Neuron (in vitro differentiated cells): ENCODE measurements at regions not wholly inside any gene's neighbourhood (a gene's known extent, or its start where the extent isn't known, plus 50 kb on each side); places are given as distances from the start of the nearest gene placed in this dataset.

ENCODE experiments used
- H2AFZ ChIP-seq: one replicate; pipeline ENCODE4 v1.6.1; 2013; ENCODE audit warnings: low read depth, mild to moderate bottlenecking, inconsistent platforms, low read length, moderate library complexity
- H3K27me3 ChIP-seq: one replicate; pipeline ENCODE4 v1.6.1; 2013; ENCODE audit warnings: low read length; ENCODE audit not compliant: insufficient read depth
- H3K36me3 ChIP-seq: one replicate; pipeline ENCODE4 v1.6.1; 2013; ENCODE audit warnings: low read length; ENCODE audit not compliant: insufficient read depth
- H3K4me1 ChIP-seq: one replicate; pipeline ENCODE4 v1.6.1; 2013; ENCODE audit warnings: low read length; ENCODE audit not compliant: insufficient read depth
- H3K4me3 ChIP-seq: 2 replicates; pipeline ENCODE4 v1.5.1; 2013; ENCODE audit warnings: mild to moderate bottlenecking, low read length, moderate library complexity
- H3K9me3 ChIP-seq: one replicate; pipeline ENCODE4 v1.6.1; 2013; ENCODE audit warnings: low read length

DNA sequence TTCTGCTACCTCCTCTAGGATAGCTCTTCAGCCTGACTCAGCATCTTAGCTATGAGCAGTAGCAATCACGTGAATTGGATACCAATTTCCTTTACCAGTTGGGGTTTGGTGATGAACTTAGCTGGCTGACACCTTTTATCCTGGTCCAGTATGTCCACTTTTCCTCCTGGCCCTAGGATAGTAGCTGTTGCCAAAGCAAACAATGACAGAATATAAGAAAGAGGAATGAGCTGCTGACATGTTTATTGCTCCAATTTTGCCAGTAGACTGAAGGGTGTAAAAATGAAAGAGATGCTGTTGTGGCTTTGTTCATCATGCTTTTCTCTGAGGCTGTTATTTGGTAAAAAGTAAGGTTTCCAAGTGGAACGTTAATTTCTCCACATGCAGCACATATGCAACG, 168.3 kb upstream of the JAG1 start:
- Histone ChIP-seq H3K4me1 (no peaks in the 10 kb centered on the region), H3K9me3 (peaks cover 4% of the 10 kb centered on the region), H2AFZ (no peak overlapping the region), H3K36me3 (no peaks in the 10 kb centered on the region), H3K27me3 (no peaks in the 10 kb centered on the region), H3K4me3 (no peak overlapping the region)

DNA sequence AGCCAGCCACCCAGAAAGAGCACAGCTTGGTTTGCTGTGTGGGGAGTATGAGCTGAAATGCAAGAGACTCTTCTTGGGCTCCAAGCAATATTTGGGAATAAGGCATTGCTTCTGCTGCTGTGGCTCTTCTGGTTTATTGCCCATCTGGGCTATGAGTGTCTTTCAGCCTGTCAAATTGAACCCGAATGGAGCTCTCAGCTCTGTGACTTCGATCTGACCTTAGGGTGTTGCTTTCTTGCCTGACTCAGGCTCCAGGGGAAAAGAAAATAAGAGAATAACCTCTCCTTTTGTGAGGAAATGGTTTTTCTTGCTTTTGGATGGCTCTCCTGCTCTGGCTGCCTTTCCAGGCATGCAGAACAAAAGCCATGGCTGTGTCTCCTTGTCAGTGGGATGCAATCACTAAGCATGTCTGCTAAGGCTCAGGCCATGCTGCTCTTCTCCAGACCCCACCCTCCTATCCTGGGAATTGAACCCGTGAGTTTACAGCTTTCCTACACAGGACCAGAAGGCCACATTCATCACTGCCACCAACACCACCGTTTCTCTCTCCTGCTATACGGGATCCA, 169.4 kb upstream of the JAG1 start:
- H3K4me3 ChIP-seq = no peak overlapping the region
- H2AFZ ChIP-seq = no peak overlapping the region
- no peaks in the 10 kb centered on the region for H3K4me1 ChIP-seq
- peaks cover 4% of the 10 kb centered on the region for H3K9me3 ChIP-seq
- no peaks in the 10 kb centered on the region for H3K27me3 ChIP-seq
- H3K36me3 ChIP-seq = no peaks in the 10 kb centered on the region

DNA sequence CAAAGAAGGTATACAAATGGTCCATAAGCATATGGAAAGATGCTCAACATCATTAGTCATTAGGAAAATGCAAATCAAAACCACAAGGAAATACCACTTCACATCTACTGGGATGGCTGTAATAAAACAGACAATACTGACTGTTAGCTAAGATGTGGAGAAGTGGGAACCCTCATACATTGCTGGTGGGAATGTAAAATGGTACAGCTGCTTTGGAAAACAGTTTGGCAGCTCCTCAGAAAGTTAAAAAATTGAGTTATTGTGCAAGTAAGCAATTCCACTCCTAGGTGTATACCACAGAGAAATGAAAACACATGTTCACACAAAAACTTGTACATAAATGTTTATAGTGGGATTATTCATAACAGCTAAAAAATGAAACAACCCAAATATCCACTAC, 173.0 kb upstream of the JAG1 start:
- H2AFZ ChIP-seq = no peak overlapping the region
- H3K4me1 ChIP-seq = peaks cover 8% of the 10 kb centered on the region
- no peaks in the 10 kb centered on the region for H3K27me3 ChIP-seq
- H3K9me3 ChIP-seq = peaks cover 4% of the 10 kb centered on the region
- H3K36me3 ChIP-seq = no peaks in the 10 kb centered on the region
- H3K4me3 ChIP-seq = no peak overlapping the region

DNA sequence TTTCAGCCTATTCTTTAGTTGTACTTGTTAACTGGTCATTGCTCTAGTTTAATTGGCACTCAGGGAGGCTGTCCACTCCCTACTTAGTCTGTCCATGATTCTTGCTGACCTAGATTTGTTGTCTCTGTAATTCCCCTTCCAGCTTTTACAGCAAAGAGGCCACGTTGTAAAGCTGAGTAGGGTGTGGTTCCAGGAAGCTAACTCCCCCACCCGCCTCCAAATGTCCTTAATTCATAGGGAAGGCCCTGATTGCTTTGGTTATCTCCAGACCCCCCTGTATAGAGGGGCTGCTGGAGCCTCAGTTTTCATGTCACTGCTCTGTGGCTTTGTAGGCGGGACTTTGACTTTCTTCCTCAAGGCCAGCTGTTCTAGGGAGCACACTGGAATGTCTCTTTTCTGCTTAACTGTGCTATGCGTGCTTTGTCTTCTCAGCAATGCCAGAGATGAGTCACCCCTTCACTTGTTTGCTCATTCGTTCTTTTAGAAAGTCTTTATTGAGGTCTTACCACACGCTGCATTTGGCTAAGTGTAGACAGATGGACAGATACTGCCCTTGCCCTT, 175.1 kb upstream of the JAG1 start:
- no peaks in the 10 kb centered on the region for H3K27me3 ChIP-seq
- H3K4me3 ChIP-seq = no peak overlapping the region
- H3K9me3 ChIP-seq = no peaks in the 10 kb centered on the region
- no peaks in the 10 kb centered on the region for H3K36me3 ChIP-seq
- peaks cover 8% of the 10 kb centered on the region for H3K4me1 ChIP-seq
- H2AFZ ChIP-seq = no peak overlapping the region

DNA sequence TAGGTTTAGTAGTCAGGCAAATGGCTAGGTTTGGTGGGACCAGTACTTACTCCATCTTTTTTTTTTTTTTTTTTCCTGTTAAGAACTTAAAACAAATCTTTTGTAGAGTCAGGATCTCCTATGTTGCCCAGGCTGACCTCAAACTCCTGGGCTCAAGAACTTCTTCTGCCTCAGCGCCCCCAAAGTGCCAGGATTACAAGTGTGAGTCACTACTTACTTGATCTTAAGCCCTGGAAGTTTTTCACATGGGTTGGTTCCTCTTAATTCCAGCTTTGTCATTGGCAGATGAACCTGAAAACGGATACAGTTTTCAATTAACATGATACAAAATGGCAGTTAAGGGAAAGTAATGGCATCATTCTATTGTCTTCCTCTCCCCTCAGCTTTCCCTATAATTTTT, 179.4 kb upstream of the JAG1 start:
- Histone ChIP-seq H3K4me3 (no peak overlapping the region), H3K9me3 (no peaks in the 10 kb centered on the region), H3K4me1 (peaks cover 8% of the 10 kb centered on the region), H3K36me3 (no peaks in the 10 kb centered on the region), H2AFZ (no peak overlapping the region), H3K27me3 (no peaks in the 10 kb centered on the region)

DNA sequence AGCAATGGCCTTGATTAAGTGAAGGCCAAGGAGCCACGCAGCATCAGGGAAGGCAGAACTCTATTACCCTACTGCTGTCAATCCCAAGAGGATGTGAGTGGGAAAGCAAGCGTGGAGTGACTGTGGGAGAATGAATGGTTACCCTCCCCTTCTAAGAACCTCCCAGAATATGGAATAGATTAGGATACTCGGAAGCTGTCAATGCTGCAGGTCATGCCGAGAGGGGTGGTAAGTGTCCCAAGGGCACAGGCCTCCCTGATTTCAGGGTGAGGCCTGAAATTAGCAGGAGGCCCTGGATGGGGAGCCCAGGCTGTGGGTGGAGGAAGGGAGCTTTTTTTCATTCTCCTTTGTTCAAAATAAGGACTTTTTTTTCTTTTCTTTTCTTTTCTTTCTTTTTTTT, 179.9 kb upstream of the JAG1 start:
- Histone ChIP-seq H3K27me3 (no peaks in the 10 kb centered on the region), H3K36me3 (no peaks in the 10 kb centered on the region), H3K4me3 (no peak overlapping the region), H3K4me1 (peaks cover 7% of the 10 kb centered on the region), H3K9me3 (no peaks in the 10 kb centered on the region), H2AFZ (no peak overlapping the region)

DNA sequence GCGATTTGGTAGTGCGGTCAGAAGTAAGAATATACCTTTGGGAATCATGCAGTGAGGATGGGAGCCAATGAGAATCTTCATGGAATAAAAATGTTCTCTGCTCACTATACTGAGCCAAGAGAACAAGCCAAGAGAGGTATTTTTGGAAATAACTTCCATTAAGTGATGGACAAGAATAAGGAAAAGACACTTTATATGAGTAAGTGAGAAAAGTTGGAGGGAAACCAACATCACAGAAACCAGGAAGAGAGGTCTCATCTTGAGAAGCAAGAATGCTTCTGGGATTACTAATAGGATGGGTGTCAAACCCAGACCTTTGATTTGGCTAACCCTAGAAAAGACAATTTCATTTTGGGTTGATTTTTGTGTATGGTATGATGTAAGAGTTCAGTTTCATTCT, 181.2 kb upstream of the JAG1 start:
- no peaks in the 10 kb centered on the region for H3K27me3 ChIP-seq
- H2AFZ ChIP-seq = no peak overlapping the region
- H3K36me3 ChIP-seq = no peaks in the 10 kb centered on the region
- H3K9me3 ChIP-seq = no peaks in the 10 kb centered on the region
- no peak overlapping the region for H3K4me3 ChIP-seq
- no peaks in the 10 kb centered on the region for H3K4me1 ChIP-seq

DNA sequence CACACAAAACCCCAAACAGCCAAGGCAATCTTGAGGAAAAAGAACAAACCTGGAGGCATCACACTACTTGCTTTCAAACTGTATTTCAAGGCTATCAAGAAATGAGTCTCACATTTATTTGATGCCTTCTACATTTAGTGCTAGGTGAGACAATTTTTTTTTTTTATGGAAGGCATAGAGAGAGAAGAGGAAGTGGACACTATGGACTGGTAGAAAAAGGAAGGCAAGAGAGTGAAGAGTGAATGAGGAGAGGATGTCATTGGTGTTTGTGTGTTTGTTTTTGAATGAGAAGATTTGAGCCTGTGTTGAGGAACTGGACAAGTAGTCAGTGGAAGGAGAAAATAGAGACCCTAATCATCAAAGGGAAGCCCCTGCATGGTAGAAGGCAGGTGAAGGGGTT, 182.0 kb upstream of the JAG1 start:
- Histone ChIP-seq H3K27me3 (no peaks in the 10 kb centered on the region), H3K36me3 (no peaks in the 10 kb centered on the region), H2AFZ (no peak overlapping the region), H3K9me3 (no peaks in the 10 kb centered on the region), H3K4me1 (no peaks in the 10 kb centered on the region), H3K4me3 (no peak overlapping the region)

DNA sequence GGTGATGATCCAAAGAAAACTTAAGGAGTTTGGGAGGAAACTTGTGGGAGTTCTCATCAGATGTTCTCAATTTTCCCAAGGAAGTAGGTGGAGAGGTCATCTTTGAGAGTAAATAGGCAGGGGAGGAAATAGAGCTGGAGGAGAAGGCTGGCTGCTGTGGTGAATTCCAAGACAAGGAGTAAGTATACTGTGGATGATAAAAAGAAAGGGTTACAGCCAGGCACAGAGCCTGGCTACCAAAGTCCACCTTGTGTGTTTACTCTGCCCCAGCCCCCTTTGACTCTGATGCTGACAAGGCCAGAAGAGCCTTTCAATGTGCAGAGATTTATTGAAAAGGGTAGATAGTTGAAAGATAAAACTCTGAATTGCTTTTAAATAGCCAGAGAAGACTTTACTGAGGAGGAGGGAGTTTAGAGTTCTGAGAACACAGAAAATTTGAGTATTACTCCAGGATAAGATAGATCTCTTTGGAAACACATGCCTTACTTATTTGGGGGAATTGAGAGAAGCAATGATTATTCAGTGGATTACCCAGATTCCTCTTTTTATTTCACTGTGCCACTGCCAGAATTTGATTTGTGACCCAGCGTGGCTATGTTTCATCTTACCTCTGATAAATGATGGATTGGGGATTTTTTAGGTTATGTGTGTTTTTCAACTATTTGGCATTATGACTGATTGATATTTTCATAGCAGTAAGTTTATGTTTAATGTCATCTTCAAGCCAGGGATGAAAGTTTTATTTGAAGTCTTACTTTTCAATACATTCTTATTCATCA, 182.6 kb upstream of the JAG1 start:
- no peaks in the 10 kb centered on the region for H3K9me3 ChIP-seq
- H3K36me3 ChIP-seq = no peaks in the 10 kb centered on the region
- H3K27me3 ChIP-seq = no peaks in the 10 kb centered on the region
- no peaks in the 10 kb centered on the region for H3K4me1 ChIP-seq
- H2AFZ ChIP-seq = no peak overlapping the region
- H3K4me3 ChIP-seq = no peak overlapping the region

DNA sequence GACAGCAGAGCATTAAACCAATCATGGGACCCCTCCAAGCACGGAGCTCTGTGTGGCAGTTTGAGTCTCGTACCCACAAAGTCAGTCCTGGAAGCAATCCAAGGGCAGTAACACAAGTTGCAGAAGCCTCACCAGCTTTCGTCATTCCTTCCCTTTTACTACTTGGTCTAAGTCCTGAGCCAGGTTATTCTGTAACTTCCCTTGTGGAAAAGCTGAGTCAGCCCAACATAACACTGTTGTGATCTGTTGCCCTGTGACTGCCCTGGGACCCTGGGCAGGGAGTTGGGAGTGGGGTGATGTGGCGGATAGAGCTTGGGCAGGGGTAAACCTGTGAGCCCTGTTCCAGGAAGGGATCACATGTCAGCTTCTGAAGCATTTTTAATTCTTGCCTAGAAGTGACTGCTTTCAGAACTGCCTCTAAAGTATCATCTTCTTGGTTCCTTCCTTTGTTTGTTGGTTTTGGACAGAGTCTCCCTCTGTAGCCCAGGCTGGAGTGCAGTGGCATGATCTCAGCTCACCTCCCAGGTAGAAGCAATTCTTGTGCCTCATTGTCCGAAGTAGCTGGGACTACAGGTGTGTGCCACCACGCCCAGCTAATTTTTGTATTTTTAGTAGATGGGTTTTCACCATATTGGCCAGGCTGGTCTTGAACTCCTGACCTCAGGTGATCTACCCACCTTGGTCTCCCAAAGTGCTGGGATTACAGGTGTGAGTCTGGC, 183.7 kb upstream of the JAG1 start:
- Histone ChIP-seq H3K36me3 (no peaks in the 10 kb centered on the region), H3K4me1 (no peaks in the 10 kb centered on the region), H2AFZ (no peak overlapping the region), H3K4me3 (no peak overlapping the region), H3K27me3 (no peaks in the 10 kb centered on the region), H3K9me3 (no peaks in the 10 kb centered on the region)

DNA sequence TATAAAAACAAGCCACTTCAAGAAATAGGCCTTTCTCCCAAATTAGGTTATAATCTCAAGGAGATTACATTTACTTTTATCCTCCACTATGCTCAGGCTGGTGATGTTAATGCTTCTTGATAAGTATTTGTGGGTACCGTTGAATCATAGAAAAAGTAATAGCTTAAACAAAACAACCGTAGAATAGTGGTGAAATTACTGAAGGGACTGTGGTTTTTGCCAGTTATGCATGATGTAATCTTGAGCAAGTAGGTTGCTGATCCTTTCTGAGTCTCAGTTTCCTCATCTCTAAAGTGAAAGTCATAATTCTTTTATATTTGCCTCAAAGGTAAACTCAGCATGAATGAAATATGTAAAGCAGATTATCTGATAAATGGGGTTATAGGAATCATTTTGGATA, 187.3 kb upstream of the JAG1 start:
- Histone ChIP-seq H3K4me1 (no peaks in the 10 kb centered on the region), H2AFZ (no peak overlapping the region), H3K36me3 (no peaks in the 10 kb centered on the region), H3K9me3 (no peaks in the 10 kb centered on the region), H3K4me3 (no peak overlapping the region), H3K27me3 (no peaks in the 10 kb centered on the region)

DNA sequence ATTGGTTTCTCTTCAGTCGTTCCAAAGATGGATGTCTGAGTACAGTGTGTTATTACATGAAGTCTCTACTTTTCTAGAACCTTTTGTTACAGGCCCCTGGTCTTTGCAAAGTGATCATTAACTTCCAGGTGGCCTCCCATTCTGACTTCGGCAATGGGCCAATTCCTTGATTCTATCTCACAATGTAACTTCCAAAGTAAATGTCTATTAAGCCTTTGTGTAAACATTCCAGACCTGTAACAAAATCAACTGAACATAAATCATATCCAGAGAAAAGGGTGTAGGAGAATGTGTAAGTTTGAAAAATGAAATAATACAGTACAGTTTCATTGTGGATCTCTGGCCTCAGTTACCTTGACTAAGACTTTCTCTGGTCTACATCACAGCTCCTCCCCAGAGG, 187.8 kb upstream of the JAG1 start:
- Histone ChIP-seq H3K4me1 (no peaks in the 10 kb centered on the region), H3K27me3 (no peaks in the 10 kb centered on the region), H2AFZ (no peak overlapping the region), H3K4me3 (no peak overlapping the region), H3K9me3 (no peaks in the 10 kb centered on the region), H3K36me3 (no peaks in the 10 kb centered on the region)

DNA sequence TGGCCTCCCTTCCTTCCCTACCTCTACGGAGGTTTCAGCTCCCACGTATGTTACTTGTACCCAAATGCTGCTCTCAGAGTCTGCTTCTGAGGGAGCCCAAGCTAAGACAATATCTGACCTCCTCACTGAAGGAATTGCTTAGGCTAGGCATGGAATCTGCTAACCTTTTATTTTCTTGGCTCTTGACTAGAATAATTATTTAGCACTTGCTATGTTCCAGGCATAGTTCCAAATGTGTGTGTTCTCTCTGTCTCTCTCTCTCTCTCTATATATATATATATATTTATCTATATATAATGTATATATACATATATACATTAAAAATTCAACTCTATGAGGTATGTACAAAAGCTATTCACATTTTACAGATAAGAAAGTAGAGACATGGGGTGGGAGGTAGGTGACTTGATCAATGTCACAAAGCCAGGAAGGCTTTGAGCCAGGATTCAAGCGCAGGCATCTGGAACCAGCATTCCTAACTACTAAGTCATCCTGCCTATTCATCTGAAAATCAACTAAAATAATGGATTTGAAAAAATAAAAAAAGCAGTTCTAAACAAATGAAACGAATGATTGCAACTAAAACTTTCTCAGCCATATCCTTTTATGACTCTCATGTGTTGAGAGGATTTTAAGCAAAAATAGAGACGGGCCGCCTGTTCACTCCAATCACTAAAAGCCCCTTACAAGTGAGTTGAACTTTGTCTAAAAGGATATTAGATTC, 189.7 kb upstream of the JAG1 start:
- Histone ChIP-seq H3K36me3 (no peaks in the 10 kb centered on the region), H3K9me3 (no peaks in the 10 kb centered on the region), H3K4me3 (no peak overlapping the region), H3K27me3 (no peaks in the 10 kb centered on the region), H2AFZ (no peak overlapping the region), H3K4me1 (no peaks in the 10 kb centered on the region)
